HG03439 (cell line): ENCODE measurements at regions not wholly inside any gene's neighbourhood (a gene's known extent, or its start where the extent isn't known, plus 50 kb on each side); places are given as distances from the start of the nearest gene placed in this dataset.

Experiments used
- ATAC-seq: cut with Tn5 transposase; IDR thresholded peaks from one replicate; pipeline ENCODE4 v1.9.1; 2021; ENCODE audit warnings: mild to moderate bottlenecking, moderate library complexity; ENCODE audit not compliant: unreplicated experiment

DNA sequence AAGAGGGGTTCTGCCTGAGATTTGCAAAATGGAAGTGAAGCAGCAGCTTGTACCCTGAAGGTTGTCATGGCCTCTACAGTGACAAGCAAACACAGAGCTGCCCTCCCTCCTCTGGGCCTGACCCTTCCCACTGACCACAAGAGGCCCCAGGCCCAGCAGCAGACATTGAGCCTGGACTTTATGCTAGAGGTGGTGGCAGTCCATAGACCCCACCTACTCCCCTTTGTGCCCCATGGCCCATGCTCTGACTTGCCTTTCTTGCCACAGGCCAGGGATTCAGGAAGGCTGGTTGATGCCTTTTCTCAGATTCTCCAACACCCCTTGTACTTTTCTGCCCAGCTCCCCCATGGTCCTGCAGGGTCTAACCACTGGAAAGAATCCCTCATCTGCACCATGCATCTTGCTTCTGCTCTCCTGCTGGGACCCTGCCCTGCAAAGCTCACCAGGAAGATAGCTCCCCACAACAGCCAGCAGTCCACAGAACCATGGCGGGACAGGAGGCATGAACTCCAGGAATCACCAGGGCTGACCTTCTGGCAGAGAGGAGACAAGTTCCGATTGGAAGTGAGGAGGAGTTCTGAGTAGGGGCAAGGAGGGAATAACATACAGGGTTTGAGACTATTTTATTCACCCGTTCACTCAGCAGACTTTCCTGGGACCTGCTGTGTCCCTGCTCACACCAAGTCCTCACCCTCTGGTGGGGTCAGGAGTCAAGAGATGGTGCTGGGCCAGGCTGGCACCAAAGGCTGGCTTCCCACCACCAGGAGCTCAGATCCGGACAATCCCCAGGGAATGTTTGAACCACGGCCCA lies 263.8 kb downstream of the SYK start:
- no peak for ATAC-seq

DNA sequence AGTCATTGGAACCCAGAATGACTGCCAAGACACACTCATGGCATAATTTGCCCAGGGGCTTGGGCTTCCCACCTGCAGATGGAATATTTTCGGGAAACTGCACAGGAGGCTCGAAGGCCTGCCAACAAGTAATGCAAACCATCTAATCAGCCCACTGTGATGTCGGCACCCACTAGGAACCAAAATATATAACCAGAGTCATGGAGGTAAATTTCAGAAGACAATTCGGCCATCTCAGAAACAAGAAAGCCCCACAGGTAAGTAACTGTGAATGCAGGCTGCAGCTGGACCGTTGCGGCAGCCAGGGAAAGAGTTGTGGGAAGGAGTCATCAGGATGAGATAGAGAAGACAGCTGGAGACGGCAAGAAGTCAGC lies 264.4 kb downstream of the SYK start:
- no peak for ATAC-seq

DNA sequence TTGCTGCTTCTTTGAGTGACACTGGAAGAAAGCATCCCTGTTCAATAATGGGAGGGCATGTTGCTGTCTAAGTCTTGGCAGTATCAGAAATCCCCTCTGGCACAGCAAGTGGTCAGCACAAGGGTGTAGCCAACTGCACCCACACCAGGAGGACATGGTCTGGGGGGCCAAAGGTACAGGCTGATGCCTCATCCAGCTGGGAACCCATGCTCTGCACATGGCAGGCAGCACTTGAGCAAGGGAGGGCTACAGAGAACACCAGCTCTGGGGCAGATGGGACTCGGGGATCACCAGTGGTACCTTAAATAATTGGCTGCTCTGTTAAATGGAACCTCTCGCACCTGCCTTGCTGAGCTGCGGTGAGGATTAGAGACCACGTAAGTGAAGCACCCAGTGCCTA lies 265.2 kb downstream of the SYK start:
- ATAC-seq: no peak

DNA sequence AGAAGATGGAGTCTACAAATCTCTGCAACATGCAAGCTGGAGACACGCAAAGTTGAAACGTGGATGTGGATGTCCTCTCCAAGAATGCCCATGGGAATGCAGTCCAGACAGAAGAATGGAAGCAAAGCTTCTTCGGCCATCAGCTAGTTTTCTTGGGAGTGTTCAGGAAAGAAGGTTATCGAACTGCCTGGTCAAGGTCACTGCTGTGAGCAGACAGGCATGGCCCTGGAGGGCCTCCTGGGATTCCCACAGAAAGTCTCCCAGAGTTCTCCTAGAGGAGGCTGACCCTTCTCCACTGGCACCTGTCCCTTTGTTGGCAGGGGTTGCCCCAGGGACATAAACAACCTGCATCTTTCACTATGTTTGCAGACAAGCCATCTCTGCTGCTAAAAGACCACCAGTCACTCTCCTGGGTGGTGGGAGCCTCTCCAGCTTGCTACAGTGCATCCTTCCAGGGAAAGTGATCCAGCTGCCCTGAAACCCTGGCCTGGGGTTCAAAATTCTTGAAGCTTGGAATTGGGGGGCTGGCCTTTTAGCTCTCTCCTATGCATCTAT lies 265.8 kb downstream of the SYK start:
- no peak for ATAC-seq

DNA sequence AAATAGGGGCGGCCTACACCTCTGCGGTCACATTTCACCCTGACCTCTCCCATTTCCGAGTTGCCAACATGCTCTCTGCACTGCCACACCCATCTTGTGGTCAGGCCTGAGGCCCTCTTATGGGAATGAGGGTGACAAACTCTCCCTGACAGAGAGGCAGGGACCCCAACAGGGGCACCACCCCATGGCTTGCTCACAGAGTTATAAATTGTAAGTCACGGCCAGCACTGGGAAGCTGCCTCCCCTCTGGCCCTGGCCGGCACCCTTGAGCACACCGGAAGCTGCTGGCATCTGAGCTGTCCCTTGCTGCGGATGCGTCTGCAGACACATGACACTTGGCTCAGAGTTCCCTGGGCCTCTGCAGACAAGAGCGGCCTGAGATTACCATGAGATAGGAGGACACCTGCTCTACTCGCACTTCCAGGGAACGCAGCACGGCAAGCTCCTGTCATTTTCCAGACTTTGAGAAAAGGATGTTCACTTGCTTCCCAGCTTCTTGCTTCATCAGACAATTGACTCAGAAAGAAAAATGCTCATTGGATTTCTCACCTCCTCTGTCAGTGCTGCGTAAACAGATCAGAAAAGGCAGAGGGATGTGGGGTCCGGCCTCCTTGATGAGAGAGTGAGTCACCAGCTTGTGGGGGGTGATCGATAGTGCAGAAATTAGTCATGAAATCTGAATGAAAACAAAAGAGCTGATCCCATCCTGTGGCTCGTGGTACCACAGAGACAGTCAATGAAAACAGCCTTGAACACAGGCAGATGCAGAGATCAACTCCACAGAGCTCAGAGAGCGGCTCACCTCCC lies 269.8 kb downstream of the SYK start:
- no peak for ATAC-seq

DNA sequence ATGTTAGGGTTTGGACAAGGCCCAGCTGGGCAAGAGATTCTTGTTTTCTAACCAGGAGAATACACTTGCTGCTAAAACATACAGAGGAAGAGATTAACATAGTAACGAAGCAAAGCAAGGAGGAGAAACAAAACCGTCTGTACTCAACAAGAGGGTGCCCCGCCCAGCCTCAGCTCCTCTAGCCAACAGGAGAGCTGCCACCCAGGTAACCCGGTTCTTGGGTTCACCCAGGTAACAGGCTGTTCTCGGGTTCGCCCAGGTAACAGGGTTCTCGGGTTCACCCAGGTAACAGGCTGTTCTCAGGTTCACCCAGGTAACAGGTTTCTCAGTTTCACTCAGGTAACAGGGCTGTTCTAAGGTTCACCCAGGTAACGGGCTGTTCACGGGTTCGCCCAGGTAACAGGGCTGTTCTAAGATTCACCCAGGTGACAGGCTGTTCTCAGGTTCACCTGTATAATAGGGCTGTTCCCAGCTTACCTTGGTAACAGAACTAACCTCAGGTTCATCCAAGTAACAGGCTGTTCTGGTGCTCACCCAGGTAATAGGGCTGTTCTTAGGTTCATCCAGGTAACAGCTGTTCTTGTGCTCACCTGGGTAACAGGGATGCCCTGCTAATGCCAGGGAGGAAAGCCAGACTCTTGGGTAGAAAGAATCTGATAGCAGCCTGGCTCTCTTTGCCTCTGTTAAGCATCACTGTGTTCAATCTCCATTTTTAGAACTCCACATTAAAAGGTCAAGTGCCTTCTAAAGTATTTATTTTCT lies 271.6 kb downstream of the SYK start:
- no peak for ATAC-seq

DNA sequence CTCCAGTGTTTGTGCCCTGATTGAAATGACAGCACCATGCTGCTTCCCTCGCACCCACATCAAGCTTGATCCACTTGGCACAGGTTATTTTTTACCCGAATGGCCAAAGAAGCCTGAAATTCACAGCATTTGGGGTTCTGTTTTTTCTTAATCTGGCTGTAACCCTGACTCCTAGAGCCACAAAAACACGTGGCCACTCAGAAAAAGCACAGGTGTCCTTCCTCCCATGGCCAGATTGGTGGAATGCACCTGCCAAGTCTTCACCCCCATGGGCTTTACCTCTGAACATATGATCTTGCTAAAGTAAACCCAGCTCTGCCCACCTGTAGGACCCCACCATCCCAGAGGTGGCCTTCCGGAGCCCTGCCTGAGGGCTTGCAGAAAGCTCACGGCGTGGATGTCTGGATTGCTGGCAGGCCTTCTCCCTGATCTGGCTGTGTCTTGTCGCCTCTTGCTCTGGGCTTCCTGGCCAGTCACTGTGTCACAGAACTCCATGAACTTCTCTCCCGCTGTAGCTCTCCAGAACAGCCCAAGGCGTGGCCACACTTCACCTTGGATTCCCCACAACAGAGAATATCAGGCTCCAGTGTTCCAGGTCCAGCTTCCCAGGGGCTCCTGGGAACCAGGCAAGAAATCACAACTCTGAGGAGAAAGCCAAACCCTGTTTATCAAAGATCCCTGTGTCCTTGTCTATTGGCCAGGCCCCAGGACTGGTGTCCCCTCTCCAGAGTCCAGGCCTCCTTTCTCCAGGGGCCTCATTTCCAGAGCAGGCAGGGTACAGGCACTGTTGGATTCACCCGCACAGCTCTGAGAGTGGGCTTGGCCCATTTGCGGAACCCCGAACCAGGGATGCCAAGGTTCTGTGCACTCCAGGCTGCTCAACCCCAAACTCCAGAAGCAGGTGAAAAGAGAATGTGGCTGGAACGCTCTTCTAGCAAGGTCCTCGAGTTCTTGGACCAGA lies 272.5 kb downstream of the SYK start:
- no peak for ATAC-seq

DNA sequence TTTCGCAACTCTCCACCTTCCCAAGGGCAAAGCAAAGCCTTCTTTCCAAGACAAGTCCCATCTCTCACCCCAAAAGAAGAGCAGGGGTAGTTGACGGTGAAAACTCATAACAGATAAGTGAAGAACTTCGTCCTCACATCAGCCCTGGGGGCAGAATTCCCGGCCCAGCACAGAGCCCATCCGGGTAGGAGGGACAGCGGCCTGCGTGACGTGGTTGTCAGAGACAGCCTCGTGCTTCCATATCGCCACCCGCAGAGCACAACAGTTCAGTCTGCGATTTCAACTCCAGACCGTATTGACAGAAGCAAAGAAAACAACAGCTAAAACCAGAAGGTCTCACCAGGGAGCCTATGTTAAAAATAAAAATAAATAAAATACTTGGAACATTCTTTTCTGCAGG lies 273.2 kb downstream of the SYK start:
- no peak for ATAC-seq

DNA sequence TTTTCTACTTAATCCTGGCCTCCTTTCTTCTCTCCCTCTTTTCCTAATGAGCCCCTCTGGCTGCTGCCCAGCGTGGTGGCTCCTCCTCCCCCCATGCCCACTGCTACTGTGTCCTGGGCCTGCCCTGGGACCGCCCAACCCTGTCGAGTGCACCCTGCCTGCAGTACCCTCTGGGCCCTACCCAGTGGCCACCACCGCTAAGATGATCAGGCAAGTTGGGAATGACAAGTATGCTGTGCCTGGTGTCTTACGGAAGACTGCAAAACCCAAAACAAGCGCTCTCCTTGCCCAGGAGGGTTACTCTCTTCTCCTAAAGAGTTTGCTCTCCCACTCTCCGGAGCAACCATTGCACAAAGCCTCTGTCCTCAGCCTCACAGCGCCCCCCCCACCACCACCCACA lies 273.7 kb downstream of the SYK start:
- no peak for ATAC-seq

DNA sequence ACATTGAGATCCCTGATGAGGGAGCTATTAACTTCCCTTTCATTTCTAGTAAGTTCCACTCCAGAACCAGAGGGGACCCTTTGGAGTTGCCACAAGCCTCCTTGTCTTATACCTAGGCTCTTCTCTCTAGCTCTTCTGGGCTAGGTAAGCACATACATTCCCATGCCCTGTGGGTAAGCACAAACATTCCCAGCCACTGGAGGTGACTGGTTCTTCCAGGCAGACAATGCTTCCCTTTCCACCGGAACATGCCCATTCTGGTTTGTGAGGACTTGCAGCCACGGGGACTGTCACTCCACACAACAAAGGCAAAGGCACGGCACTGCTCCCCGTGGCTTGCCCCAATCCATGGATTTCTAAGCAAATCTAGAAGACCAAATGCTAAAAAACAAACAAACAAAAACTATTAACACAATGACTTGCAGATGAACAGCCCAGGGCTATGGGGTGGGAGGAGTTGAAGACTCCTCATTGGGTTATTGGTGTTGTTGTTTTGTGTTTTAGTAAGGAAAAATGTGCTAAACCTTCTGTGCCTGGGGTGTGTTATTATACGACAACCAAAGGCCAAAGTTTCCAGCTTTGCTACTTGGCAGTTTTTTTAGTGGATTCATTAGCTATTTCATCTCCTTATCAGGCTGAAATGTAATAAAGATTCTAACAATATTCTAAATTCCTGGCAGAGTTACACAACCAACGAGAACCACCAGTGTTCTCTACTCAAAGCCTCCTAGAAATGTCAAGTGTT lies 276.2 kb downstream of the SYK start:
- no peak for ATAC-seq

DNA sequence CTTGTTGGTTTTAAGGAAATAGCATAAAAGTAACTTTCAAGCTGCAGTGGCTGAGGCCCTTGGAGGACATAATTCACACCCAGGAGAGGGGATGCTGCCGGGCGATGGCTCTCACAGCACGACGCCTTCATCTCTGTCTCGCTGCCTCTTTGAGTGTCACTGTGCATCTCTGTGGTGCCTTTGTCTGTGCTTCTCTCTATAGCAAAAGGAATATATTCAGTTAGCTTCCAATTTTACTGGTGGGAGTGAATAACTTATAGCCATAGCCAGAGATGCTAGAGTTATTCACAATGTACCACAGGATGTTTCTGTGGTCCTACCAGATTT lies 276.7 kb downstream of the SYK start:
- no peak for ATAC-seq

DNA sequence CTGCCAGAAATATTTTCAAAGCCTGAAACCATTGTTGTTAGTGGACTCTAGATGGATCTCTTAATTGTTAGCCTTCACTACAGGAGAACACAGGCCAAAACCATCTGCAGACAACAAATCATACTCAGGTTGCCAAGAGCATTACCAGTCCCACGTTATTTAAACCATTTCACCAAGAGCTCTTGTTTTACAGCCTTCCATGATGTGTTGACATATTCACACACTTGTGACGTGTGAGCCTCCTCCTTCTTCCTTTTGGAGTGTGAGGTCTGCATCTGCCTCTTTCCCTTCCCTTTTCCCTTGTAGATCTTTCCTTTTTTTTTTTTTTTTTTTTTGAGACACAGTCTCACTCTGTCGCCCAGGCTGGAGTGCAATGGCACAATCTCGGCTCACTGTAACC lies 279.0 kb downstream of the AUH start:
- ATAC-seq: no peak

DNA sequence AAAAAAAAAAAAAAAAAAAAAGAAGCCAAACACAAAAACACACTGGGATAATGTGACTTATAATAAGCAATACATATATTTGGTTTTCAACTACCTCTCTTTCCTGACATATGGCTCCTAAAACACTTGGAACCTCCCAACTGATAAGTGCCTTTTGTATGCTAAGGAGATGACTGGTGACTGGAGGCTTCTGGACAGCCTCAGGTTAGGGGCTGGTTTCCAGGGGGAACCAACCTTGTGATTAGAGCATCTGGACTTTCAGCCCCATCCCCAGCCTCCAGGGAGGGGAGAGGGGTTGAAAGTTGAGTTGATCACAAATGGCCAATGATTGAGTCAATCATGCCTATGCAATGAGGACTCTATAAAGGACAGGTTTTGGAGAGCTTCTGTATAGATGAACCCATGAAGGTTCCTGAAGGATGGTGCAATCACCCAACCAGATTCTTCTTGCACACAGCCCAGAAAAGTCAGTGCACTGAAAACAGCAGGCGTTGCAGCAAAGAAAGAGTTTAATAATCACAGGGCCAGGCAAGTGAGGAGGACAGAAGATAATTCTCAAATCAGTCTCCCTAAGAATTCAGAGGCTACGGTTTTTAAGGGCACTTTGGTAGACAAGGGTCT lies 276.7 kb downstream of the AUH start:
- ATAC-seq: no peak

DNA sequence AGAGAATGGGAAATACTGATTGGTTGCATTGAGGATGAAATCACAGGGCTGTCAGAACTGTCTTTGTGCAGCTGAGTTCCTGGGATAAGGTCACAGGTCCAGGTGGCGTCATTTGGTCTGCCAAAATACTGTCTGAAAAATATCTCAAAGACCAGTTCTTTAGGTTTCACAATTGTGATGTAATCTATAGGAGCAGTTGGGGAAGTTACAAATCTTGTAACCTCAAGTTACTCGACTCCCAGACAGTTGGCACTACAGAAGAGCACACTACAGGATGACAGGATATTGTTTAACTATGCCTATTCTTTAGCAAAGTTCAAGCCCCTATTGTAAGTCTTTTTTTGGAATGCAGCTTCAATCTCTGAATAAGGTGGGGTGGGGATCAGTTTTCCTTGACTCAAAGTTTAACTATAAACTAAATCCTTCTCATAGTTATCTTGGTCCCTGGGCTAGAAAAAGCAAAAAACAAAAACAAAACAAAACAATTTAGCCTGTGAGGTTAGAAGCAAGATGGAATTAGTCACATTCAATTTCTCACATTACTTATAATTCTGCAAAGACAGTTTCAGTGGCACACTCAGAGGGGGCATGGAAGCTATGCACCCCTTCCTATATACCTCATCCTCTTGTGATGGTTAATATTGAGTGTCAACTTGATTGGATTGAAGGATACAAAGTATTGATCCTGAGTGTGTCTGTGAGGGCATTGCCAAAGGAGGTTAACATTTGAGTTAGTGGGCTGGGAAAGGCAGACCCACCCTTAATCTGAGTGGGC lies 276.0 kb downstream of the AUH start:
- ATAC-seq: no peak

DNA sequence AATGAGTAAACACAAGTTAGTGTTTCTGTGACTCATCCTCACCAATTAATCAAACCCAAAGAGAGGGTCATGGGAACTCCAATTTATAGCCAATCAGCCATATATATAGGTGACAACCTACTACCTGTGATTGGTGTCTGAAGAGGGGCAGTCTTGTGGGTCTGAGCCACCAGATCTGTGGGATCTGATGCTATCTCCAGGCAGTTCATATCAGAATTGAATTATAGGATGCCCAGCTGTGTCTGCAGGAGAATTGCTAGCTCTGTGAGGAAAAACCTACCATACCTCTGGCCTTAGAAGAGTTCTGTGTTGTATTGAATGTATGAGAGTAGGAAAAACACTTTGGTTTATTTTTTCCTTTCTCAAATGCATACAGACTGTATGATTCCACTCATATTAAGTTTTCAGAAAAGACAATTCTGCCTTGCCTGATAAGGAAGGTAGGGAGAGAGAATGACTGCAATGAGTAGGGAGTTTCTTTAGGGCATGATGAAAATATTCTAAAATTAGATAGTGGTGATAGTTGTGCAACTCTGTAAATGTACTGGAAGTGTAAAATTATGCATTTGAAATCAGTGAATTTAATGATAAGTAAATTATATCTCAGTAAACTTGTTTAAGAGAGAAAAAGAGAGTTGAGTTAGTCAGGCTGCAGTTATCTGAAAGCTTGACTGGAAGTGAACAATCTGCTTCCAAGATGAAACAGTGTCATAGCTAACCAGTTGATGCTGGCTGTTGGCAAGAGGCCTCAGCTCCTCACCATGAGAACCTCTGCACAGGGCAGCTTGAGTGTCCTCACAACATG lies 274.9 kb downstream of the AUH start:
- ATAC-seq: no peak

DNA sequence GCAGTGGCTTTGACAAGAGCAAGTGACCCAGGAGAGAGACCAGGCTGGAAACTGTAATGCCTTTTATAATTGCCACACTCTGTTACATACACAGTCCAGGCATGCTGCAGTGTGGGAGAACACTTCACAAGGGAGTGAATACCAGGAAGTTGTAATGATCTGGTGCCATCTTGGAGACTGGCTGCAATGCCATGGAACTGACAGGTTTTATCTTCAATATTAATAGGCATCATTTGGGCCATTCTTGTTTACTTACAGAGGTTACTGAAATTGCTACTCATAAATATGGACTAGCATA lies 274.3 kb downstream of the AUH start:
- no peak for ATAC-seq

DNA sequence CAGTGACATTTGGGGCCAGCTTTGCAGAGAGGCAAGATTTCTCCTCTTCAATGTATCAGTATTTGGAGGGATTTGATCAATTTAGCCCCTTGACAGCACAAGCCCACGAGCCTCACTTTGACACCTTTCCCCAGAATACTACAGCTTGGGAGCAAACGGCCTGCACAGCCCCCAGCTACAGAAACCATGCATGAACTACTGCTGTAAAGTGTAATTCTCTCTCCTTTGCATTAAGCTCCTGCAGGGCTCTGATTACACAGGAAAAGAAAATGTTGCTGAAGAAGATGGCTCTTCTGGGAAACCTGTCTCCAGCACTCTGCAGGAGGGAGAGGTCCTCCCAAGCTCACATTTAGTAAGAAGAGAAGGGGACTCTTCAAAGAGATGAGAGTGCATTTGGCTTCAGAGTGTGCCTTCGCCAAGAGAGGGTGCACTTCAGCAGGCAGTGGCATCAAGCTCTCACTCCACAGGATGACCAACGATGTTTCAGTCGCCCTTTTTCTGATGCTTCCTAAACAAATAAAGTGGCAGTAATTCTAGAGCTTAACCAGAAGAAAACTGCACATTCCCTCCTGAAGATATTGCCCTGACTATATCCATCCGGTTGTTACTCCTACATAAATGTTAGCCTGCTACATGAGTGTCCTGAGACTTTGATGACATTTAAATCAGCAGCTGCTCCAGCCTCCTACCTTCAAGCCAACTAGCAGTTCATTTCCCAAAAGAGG lies 272.2 kb downstream of the AUH start:
- ATAC-seq: no peak

DNA sequence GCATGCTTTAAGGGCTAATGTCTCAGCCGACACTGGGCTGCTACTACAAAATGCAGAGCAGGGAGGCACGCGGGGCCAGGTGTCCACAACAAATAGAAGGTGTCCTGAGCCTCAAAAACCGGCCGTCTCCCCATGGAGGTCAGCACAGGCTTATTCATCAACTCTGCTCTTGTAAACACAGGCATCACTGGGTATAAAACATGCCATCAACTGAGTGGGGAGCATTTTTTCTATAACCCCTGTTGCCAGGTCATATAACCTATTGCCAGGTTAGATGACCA lies 271.6 kb downstream of the AUH start:
- no peak for ATAC-seq
